Glomerular endothelial cell (primary cell): ENCODE measurements at regions not wholly inside any gene's neighbourhood (a gene's known extent, or its start where the extent isn't known, plus 50 kb on each side); places are given as distances from the start of the nearest gene placed in this dataset.

Experiments
- DNase-seq: peaks from one replicate; pipeline ENCODE4 v3.0.0-alpha.2; 2011; ENCODE audit warnings: low read depth, low spot score; ENCODE audit errors: extremely low read depth

DNA sequence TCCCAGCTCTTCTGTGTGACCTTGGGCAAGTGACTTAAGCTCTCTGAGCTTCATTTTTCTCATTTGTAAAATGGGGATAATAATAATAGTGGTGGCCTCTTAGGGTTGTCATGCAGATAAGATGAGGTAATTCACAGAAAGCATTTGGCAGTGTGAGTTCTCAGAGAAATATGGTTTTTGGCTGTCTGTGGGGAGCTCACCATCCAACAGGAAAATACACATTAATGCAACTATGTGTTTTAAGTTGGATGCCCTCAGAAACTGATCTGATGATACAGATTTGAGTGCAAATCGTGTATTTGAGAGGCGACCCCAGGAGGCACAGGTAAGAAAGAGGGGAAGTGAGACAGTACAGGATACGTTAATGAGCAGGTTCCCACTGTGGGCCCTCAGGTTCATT is 56.1 kb upstream of the SPRED2 start:
- no peak for DNase-seq

GRCh38 chr2:65487404-65487803 is 55.0 kb upstream of the SPRED2 start:
- no peak for DNase-seq

DNA sequence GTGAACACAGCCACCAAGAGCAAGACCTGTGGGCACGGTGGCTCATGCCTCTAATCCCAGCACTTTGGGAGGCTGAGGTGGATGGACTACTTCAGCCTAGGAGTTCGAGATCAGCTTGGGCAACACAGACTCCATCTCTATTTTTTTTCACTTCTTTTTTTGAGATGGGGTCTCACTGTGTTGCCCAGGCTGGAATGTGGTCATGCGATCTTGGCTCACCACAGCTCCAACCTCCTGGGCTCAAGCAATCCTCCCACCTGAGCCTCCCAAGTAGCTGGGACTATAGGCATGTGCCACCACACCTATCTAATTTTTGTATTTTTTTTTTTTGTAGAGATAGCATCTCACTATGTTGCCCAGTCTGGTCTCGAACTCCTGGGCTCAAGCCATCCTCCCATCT is 54.4 kb upstream of the SPRED2 start:
- no peak for DNase-seq

- DNase-seq, result no peak
These were observed 53.9 kb upstream of the SPRED2 start for GRCh38 chr2:65486282-65486681.

- DNase-seq, result no peak
These were observed 53.4 kb upstream of the SPRED2 start for GRCh38 chr2:65485839-65486238.

DNA sequence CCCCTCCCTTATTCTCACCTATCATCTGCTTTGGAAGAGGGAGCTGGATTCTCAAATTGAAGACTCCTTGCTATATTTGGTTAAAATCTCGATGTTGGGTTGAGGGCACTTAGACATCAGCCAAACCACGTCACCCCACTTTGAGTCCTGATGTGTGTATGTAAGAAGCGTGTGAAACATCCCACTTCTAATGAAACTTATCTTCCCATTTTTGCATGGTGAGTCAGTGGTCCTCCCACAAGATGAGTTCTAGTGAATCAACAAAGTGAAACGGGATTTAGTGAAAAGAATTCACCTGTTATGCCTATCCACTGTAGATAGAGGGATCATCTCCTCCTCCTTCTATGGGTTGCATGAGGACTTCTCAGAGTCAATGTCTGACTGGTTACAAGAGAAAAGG is 51.4 kb upstream of the SPRED2 start:
- no peak for DNase-seq

- no peak for DNase-seq
These were observed 50.6 kb upstream of the SPRED2 start for GRCh38 chr2:65482971-65483370.
